ENCODE measurements at regions not wholly inside any gene's neighbourhood (a gene's known extent, or its start where the extent isn't known, plus 50 kb on each side); places are given as distances from the start of the nearest gene placed in this dataset.

DNA sequence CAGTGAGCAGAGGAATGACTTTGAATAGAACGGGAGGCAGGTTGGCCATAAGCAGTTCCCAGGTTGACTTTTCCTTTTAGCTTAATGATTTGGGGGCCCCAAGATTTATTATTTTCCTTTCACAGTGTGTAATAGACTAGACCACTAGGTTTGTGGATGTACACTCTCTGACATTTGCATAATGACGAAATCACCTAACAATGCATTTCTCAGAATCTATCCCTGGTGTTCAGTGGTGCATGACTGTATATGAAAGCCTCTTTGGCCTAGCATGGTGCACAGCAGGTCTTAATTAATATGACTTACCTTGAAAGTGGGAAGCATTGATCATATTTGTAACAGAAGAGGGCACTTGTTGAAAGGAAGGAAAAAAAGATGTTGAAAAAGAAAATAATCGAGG is 761.9 kb downstream of the TYW1 start:
- TF ChIP-seq CTCF (conservative IDR thresholded peaks at IDR 0.05) (no peak), ZFX (IDR thresholded peaks at IDR 0.05) (no peak)

Measured in C4-2B (cell line).